H54 (cell line): ENCODE measurements at regions not wholly inside any gene's neighbourhood (a gene's known extent, or its start where the extent isn't known, plus 50 kb on each side); places are given as distances from the start of the nearest gene placed in this dataset.
"Not testable (repeated sequence)": the region's sequence is repeated elsewhere in the genome, so short reads cannot be mapped to it uniquely, and the experiment has no call there.

ENCODE experiments used
- DNase-seq: peaks from one replicate; pipeline ENCODE4 v3.0.0; 2011; ENCODE audit warnings: low spot score, mixed read lengths; ENCODE audit not compliant: insufficient read length
- FAIRE-seq: peaks from 3 replicates; lab custom pipeline; 2011; peaks lifted over from hg19 to GRCh38; lab: Jason Lieb, UNC
- POLR2A ChIP-seq: IDR thresholded peaks from 2 replicates; pipeline ENCODE4 v1.6.1; 2011; ENCODE audit warnings: low read depth, mild to moderate bottlenecking, low read length

DNA sequence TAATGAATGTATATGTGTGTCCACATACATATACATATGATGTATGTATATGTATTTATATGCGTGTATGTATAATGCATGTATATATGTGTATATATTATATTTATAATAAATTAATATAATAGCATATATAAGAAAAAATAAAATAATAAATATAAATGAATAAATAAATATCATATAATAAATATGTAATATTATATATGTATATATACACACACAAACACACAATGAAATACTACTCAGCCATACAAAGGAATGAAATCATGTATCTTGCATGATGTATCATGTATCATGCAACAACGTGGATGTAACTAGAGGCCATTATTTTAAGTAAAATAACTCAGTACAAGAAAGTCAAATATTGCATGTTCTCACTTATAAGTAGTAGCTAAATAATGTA is 788.7 kb upstream of the CHORDC1 start:
- FAIRE-seq (no peak), DNase-seq (no peak)
- TF ChIP-seq POLR2A, result no peak

DNA sequence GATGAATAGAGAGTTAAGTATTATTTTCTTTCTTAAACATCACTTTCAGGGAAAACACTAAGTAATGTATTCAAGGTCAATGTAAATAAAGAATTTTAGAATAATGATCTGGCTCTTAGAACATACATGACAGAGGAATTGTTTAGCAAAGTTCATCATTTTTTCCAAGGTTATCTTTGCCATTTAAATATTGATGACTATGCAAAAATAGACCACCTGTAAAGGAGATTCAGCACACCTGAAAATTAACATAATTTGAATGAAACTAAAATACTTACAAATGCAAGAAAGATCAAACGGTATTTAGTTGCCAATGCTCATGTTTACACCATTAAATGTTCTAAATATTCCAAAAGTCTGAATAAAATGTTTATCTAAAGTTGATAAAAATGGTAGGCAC is 782.6 kb upstream of the CHORDC1 start:
- TF ChIP-seq POLR2A, result no peak
- DNase-seq (no peak), FAIRE-seq (no peak)

DNA sequence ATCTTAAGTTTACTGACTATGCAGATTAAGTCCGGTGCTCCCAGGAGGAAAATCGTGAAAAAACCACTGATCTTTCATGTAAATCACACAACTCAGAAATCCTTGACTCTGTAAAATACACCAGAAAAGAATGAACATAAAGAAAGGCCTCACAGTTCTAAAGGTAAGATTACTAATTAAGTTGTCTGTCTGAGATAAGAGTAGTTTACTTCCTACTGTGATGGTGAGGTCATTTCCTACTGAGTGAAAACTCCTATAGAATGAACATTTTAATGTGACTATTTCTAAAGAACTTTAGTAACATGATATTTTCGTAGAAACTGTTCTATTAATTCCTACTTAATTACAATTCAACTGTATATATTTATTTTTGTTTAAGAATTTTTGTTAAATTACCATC is 774.4 kb upstream of the CHORDC1 start:
- FAIRE-seq (no peak), DNase-seq (no peak)
- no peak for TF ChIP-seq POLR2A

DNA sequence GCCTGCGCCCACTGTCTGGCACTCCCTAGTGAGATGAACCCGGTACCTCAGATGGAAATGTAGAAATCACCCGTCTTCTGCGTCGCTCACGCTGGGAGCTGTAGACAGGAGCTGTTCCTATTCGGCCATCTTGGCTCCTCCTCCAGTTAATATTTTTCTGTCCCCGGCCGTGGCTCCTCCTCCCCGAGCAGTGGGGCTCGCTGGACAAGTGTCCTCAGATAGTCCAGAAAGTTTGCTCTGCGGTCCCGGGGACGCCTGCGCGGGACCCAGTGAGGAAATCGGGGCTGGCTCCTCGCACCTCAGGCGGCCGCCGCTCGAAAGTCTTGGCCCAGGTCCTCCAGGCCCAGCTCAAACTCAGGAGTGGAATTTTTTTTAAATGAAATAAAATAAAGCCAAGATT is 749.3 kb upstream of the CHORDC1 start:
- FAIRE-seq, DNase-seq: not testable (repeated sequence)

DNA sequence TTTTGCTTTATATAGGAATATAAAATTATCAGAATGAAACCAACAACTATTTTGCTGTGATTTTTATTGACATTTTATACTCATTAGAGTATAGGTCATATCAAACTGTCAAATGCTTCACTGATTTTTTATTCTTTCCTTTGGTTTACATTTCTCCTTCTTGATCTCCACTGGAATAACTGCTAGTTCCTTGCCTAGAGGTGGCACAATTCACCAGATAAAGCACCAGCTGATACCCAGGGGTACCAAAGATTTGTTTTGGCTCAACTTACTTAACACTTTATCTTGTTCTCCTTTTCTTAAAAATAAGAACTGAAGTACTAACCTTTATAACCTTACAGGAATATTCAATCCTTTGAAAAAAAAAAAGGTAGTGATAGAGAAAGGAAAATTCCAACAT is 725.1 kb upstream of the CHORDC1 start:
- FAIRE-seq (no peak), DNase-seq (no peak)
- TF ChIP-seq POLR2A, result no peak

DNA sequence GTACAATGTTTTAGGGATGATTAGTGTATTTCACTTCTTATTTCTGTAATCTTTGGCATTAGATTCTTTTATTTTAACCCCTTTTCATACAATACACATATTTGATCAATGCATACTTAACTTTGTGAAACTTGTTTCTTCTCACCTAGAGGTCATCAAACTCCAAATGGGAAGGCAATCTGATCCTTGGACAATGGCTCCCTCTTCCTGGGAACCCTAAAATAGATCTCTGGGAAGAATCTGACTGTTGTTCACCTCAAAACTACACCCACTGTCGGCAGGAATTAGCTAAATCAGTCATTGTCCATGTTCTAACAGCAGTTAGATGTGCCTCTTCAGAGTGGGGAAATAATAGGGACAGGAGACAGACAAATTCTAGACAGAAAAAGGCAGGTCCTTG is 707.4 kb upstream of the CHORDC1 start:
- no peak for FAIRE-seq
- no peak for TF ChIP-seq POLR2A
- DNase-seq, result no peak

DNA sequence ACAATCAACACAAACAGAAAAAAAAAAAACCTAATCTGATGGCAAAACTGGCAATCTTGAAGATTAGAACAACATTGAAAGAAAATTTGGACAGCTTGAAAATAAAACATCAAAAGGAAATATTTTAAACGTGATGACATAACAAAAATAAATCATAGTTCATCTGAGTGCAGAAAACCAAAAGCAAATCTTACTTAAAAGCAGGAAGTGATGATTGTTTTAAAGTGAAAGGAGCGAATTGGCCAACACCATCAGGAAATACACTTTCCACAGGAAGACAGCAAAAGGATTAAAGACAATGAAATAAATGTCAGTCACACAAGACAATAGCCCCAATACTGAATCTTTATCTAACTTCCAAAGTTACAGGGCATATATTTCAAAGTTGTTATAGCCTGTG is 696.5 kb upstream of the CHORDC1 start:
- no peak for TF ChIP-seq POLR2A
- no peak for FAIRE-seq
- no peak for DNase-seq

DNA sequence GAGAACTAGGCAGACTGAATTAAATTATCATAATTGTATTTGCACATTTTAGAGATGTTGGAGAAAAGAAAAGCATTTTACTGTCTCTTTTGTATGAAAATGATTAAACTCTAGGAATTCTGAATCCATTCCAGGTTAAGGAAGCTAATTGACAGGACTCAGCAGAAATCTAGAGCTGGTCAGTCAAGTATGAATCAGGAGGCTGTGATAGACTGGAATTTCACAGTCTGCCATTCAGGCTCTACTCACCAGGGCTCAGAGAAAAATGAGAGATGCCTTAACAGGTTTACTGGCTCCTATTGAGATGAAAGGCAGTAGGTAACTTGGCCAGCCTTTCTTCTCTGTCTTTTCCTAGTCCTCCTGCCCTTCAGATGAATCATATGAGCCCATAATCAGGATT is 693.9 kb upstream of the CHORDC1 start:
- no peak for TF ChIP-seq POLR2A
- FAIRE-seq (no peak), DNase-seq (no peak)

DNA sequence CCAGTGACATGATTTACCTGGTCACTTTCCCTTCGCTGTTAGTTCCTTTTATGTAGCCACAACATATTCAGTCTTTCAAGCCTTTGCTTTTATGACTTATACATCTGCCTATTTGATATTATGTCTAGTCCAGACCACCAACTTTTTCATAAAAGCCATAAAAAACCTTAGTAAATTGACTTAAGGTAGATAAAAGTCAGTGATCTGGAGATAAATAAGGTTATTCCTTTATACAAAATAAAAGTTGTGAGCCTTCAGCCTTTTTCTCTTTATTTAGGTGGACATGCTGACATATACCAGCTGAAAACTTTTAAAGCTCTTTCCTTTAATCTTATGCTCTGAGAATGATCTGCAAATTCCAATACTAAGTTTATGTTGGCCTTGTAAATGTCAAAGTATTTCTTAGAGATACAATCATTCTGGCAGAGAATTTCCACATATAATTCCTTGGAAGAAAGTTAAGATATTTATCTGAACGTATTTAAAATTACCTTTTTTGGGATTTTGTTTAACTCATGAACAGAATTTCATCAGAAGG is 690.4 kb upstream of the CHORDC1 start:
- no peak for FAIRE-seq
- no peak for TF ChIP-seq POLR2A
- no peak for DNase-seq

DNA sequence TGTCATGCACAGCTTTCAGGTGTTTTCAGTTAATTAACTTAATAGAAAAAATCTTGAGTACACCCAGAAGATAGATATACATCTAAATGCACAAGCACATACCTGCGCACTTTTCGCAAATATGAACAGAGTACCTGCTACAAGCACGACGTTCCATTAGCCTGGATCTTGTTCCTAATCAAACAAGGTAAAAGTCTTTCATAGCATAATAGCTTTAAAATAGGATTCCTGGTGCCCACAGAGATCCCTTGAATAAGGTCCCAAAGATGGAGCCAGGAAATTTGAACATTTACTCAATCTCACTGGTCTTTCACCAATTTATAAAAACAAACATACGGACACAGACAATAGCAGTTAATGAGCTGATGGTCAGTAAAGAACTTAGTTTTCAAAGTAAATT is 689.8 kb upstream of the CHORDC1 start:
- no peak for FAIRE-seq
- no peak for DNase-seq
- TF ChIP-seq POLR2A, result no peak

DNA sequence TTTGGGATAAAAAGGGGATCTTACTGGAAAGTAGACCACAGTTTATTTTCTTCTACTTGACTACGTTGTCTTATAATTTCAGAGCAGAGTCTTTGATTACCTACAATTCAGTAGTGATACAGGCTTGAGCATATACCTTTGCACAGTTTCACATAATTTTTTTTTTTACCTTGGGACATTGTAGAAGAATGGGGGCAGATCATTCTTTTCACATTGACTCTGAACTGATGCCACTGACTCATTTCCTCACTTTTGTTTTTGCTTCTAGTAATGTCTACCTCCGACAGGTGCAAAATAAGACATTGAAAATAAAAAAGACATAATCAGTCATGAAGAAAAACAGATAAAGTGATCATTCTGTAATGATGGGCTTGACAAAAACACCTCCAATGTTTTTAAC is 688.3 kb upstream of the CHORDC1 start:
- no peak for FAIRE-seq
- DNase-seq, result no peak
- no peak for TF ChIP-seq POLR2A

DNA sequence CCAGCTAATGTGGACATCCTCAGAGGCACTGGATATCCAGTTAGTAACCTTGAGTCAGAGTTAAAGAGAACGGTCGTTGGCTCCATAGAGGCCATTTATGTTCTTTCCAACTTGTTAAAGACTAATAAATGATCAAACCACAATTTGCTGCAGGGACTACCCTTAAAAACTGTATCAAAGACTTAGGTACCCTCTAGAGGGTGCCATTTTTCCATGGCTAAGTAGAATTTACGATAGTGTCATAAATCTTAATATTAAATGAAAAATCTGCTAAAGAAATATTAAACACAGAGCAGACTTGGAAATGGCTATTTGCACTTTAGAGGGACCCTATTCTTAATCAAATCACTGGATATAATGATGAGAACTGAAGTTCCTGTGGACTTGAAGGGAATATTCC is 685.2 kb upstream of the CHORDC1 start:
- FAIRE-seq, result no peak
- DNase-seq, result no peak
- no peak for TF ChIP-seq POLR2A

DNA sequence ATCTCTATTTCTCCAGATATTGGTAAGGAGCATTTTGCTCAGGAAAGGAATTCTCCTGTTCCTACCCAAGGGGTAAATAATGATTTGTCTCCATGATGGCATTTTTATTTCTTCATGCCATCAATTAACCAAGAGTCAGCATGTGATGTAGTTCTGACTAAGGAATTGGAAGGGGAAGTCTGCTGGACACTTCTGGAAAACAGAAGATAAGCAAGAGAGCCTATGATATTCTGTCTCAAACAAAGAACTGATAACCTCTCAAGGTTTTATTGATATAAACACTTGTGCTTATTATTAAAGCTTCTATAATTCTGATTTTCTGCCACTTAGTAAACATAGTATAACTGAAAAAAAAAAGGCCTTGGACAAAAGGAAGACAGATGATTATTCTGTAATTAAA is 673.0 kb upstream of the CHORDC1 start:
- no peak for TF ChIP-seq POLR2A
- no peak for DNase-seq
- no peak for FAIRE-seq

DNA sequence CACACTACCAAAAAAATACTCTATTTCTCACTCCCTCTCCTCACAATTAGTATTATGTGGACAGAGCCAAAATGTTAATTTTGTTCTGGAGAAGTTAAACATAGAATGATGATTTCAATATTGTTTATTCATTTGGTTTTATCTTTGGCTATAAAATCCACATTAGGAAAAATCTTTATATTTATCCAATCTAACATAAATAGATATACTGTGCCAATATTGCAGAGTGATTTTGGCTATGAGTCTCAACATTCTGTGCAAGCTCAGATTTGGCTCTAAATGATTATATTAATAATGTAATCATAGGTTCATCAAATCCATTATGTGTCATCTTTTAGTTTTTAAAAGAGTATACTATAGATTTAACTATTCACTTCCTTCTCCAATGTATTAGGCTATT is 667.5 kb upstream of the CHORDC1 start:
- FAIRE-seq, result no peak
- no peak for DNase-seq
- no peak for TF ChIP-seq POLR2A

DNA sequence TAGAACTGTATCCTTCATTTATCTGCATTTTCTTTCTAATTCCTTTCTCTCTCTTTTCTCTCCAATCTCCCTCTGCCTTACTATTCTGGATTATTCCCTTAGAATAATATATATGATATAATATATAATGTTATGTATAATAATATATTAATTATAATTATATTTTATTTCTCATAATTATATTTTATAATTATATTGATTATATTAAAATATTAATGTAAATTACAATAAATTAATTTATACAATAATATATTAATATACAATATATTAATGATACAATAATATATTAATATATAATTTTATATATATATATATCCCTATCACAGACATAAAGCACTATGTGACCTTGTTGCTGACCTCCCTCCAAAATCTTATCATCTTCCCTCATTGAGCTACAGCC is 661.3 kb upstream of the CHORDC1 start:
- no peak for TF ChIP-seq POLR2A
- DNase-seq, result no peak
- no peak for FAIRE-seq

DNA sequence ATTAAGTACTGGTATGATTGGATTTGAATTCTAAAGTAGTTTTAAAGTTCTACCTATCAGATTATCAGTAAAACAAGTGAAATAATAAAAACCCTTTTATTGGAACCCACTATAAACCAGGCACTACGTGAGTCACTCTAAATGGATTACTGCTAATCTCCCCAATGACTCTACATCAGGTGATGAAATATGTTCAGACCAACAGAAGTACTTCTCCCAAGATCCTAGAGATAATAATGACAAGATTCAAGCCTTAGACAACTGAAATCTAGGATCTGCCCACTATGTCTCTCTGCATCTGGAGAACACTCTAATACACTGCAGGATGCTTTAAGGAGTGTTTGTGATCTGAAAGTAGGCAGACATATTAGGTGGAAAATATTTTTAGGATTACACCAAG is 652.1 kb upstream of the CHORDC1 start:
- no peak for DNase-seq
- no peak for FAIRE-seq
- TF ChIP-seq POLR2A, result no peak
